Naive thymus-derived CD8-positive, alpha-beta T cell (primary cell): ENCODE measurements at regions not wholly inside any gene's neighbourhood (a gene's known extent, or its start where the extent isn't known, plus 50 kb on each side); places are given as distances from the start of the nearest gene placed in this dataset.
A peak's percentile ranks its signal among the peaks of the same experiment; 100 is the strongest.

Source experiments
- ATAC-seq, 2 donors: fragments of 150-1000 bp; cut with Tn5 transposase in 1 of 2; sonication (Bioruptor Pico), chemical (Tn5 transposase) in 1 of 2; 1 replicate in 1 of 2; 2 replicates in 1 of 2; pipeline ENCODE4 v1.10.0; 2021; ENCODE audit warnings: mild to moderate bottlenecking in 2 of 2, moderate library complexity in 2 of 2
- POLR2A ChIA-PET: fragments of 350-600 bp; sonication (Branson Sonifier 250); formaldehyde crosslinking; loops from one replicate; lab custom pipeline; 2021; ENCODE audit warnings: antibody characterized with exemption; lab: Charles Lee
- DNase-seq, 10 donors: peaks; one replicate each; pipeline versions ENCODE4 v3.0.0 to v3.0.0-alpha.2; 2020 to 2022
- H3K27ac Mint-ChIP-seq, 10 donors: one replicate each; pipeline ENCODE4 v1.8.0; 2020 to 2022; ENCODE audit warnings: mild to moderate bottlenecking in 10 of 10, mixed read lengths in 10 of 10, moderate library complexity in 4 of 10, inconsistent platforms in 1 of 10
- H3K27me3 Mint-ChIP-seq, 5 donors: one replicate each; pipeline ENCODE4 v1.8.0; 2021 to 2022; ENCODE audit warnings: mixed read lengths in 5 of 5
- H3K36me3 Mint-ChIP-seq, 3 donors: one replicate each; pipeline ENCODE4 v1.8.0; 2020 to 2022; ENCODE audit warnings: mixed read lengths in 3 of 3, mild to moderate bottlenecking in 2 of 3, inconsistent platforms in 1 of 3
- H3K4me1 Mint-ChIP-seq, 4 donors: one replicate each; pipeline ENCODE4 v1.8.0; 2021 to 2022; ENCODE audit warnings: mixed read lengths in 4 of 4
- H3K4me3 Mint-ChIP-seq, 10 donors: one replicate each; pipeline ENCODE4 v1.8.0; 2020 to 2022; ENCODE audit warnings: mild to moderate bottlenecking in 10 of 10, mixed read lengths in 10 of 10, moderate library complexity in 6 of 10, inconsistent platforms in 1 of 10
- H3K9me3 Mint-ChIP-seq, 9 donors: one replicate each; pipeline ENCODE4 v1.8.0; 2020 to 2022; ENCODE audit warnings: mixed read lengths in 9 of 9, mild to moderate bottlenecking in 3 of 9, inconsistent platforms in 1 of 9, moderate library complexity in 1 of 9

DNA sequence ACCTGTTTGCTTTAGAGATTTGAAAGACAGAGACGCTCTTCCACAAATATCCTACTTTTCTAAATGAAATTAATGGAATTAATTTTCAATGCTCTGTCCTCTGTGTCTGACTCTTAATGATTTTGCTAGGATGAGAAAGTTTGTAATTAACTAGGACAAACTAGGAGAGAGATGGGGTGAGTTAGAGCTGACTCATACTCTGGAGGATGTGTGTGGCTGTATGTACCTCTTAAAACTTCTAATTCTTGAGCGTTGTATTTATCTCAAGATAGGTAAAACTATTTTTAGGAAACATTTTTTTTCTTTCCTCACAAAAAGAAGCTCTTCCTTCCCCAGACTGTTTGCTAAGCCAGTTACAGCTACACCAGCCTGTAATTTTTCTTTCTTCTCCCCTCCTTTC lies 178.8 kb upstream of the ANKRD30A start:
- Mint-ChIP-seq H3K27ac (no peak overlapping the region), H3K4me3 (no peak overlapping the region), H3K9me3 (peaks cover 0 to 25% (median 10%) of the 10 kb centered on the region in 9 donors), H3K27me3 (no peaks in the 10 kb centered on the region), H3K36me3 (no peaks in the 10 kb centered on the region), H3K4me1 (no peaks in the 10 kb centered on the region)
- ATAC-seq (no peak), DNase-seq (no peak)
- POLR2A ChIA-PET: no interaction called here

DNA sequence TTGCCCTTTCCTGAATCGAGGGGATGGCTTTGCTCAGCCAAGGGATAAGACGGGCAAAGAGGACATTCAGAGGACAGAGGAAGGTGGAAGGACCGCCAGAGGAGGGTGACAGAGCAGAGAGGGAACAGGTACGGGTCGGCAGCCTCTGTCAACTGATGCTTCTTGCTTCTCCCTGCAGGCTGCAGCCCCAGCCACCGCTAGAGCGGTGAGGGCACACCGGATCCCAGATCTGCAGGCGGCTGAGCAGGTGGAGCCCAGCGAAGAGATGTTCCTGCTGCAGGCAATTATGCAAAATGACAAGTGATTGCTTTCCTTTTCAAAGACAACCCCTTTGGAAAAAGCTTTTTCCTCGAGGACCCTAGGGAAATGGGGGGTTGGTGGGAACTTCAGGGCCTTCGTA lies 181.9 kb upstream of the ANKRD30A start:
- Mint-ChIP-seq H3K4me1 (no peaks in the 10 kb centered on the region), H3K27me3 (no peaks in the 10 kb centered on the region), H3K36me3 (no peaks in the 10 kb centered on the region), H3K9me3 (peaks cover 0 to 25% (median 6%) of the 10 kb centered on the region in 9 donors), H3K27ac (no peak overlapping the region), H3K4me3 (no peak overlapping the region)
- POLR2A ChIA-PET: no interaction called here
- DNase-seq (no peak), ATAC-seq (no peak)

DNA sequence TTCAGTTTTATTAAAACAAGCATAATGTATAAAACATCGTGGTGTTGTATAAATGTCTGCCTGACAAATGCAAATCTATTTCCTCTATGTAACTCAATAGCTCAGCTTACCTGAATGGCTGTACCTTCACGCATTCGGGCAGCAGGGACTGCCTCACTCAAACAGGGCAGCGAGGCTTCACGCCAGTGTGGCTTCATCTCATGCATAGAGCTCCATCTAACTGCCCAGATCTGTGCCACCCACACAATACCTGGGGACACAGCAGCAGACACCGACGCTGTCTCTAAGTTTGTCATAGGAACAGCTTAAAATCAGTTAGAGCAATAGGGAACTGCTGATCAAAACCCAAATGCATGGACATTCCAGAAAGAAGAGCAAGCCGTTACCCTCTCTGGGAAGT lies 182.8 kb upstream of the ANKRD30A start:
- Mint-ChIP-seq H3K4me1 (no peaks in the 10 kb centered on the region), H3K4me3 (no peak overlapping the region), H3K9me3 (peaks cover 0 to 25% (median 6%) of the 10 kb centered on the region in 9 donors), H3K27me3 (no peaks in the 10 kb centered on the region), H3K36me3 (no peaks in the 10 kb centered on the region), H3K27ac (no peak overlapping the region)
- DNase-seq (no peak), ATAC-seq (no peak)
- POLR2A ChIA-PET: no interaction called here

DNA sequence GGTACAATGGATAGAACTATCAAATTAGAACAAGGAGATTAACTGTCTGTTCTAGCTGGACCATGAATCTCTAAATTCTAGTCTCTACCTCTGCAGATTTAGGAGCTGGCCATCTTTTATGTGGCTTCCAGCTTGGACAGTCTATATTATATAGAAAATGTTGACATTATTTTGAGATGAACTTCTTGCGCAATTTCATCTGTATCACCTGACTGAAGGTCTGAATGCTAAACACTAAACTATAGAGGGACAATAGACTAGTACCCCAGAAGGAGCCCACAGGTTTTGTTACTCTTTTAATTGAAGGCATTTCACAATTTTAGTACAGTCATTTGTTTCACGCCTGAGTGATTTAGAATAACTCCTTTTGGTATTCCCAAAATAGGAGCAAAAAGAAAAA lies 222.4 kb upstream of the ANKRD30A start:
- ATAC-seq: no peak

DNA sequence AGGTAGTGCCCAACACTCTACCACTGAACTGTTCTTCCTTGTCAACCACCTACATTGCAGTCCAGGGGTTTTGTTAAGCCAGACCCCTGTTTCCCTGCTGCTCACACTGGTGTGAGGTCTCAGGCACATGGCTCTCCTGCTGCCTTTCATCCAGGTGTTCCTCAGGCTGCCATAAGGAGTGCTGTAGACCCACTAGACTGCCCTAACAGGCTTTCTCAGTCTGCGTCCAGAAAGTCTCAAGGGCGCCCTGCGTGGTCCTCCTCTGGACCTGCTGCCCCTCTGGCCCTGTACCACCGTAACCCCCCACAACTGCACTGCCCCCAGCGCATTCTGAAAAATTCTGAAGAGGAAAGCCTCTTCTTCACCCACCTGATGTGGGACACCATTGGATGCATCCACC lies 225.7 kb upstream of the ANKRD30A start:
- ATAC-seq (no peak), DNase-seq (no peak)
- Mint-ChIP-seq H3K9me3 (peaks cover 0 to 9% (median 2%) of the 10 kb centered on the region in 9 donors), H3K27me3 (peaks cover 0 to 9% (median 0%) of the 10 kb centered on the region in 5 donors), H3K4me3 (no peak overlapping the region), H3K36me3 (no peaks in the 10 kb centered on the region), H3K27ac (no peak overlapping the region), H3K4me1 (no peaks in the 10 kb centered on the region)
- POLR2A ChIA-PET: no interaction called here

More for the DNA sequence above, 222.4 kb upstream of the ANKRD30A start:
- POLR2A ChIA-PET: no interaction called here
- Mint-ChIP-seq H3K9me3 (peaks cover 0 to 12% (median 2%) of the 10 kb centered on the region in 9 donors), H3K27ac (no peak overlapping the region), H3K4me1 (no peaks in the 10 kb centered on the region), H3K4me3 (no peak overlapping the region), H3K36me3 (no peaks in the 10 kb centered on the region), H3K27me3 (peaks cover 0 to 6% (median 0%) of the 10 kb centered on the region in 5 donors)
- no peak for DNase-seq

DNA sequence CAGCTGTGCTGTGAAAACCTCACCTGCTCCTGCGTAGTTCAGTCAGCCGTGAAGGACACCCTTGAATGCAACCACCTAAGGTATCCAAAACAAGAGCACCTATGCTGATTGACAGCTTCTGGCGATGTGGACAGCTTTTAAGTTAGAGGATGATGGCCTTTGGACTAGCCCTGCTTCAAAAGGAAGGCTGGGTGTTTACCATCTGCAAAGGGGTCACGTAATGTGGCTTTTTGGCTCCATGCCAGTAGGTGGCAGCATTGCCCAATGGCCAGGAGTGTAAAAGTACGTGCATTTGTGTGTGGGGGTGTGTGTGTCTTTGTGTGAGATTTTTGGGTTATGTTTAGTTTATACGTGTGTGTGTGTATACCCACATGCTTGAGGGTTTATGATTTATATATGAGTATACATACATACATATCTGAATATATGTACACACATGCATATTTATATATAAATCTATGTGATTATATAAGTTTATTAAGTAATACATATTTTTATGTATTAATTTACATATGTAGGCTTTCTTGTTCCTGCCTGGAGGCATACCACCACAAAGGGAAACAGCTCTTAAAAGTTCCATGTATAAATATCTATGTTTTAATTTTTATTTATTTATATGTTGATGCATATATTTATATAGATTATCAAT lies 236.3 kb upstream of the ANKRD30A start:
- DNase-seq (peak in 6 of 10 donors; percentile 14 to 66 (median 20)), ATAC-seq (no peak)
- no peaks in the 10 kb centered on the region for H3K27me3 Mint-ChIP-seq
- POLR2A ChIA-PET: no interaction called here
- H3K9me3 Mint-ChIP-seq: no peaks in the 10 kb centered on the region
- no peak overlapping the region for H3K4me3 Mint-ChIP-seq
- no peaks in the 10 kb centered on the region for H3K36me3 Mint-ChIP-seq
- H3K4me1 Mint-ChIP-seq: no peaks in the 10 kb centered on the region
- no peak overlapping the region for H3K27ac Mint-ChIP-seq

DNA sequence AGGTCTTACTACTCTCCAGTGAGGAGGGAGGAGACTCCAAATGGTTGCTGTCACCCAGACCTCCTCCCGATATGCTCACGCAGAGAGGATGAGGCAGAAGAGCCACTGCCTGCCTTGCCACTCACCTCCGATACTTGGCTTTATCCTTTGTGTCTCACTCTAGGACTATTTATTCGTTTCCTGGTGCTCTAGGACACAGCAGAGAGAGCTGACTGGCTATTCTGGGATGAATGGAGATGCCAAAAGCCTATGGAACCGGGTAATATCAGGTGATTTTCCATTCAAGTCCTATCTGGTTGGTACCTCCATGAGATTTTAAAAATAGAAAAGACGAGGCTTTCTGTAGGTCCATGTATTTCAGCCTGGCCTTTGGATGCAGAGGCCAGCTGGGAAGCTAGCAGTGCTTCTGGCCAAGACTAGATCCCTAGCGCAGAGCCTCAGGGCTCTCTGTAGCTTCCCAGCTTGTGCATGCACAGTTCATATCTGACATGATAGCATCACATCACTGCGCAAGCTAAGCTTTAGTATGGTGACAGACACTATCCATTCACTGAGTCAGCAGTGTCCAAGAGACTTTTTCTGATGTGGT lies 239.0 kb upstream of the ANKRD30A start:
- Mint-ChIP-seq H3K27me3 (peaks cover 0 to 3% (median 0%) of the 10 kb centered on the region in 5 donors), H3K4me3 (no peak overlapping the region), H3K36me3 (no peaks in the 10 kb centered on the region), H3K9me3 (no peaks in the 10 kb centered on the region), H3K27ac (no peak overlapping the region), H3K4me1 (no peaks in the 10 kb centered on the region)
- DNase-seq: no peak
- POLR2A ChIA-PET: no interaction called here
- ATAC-seq: no peak

DNA sequence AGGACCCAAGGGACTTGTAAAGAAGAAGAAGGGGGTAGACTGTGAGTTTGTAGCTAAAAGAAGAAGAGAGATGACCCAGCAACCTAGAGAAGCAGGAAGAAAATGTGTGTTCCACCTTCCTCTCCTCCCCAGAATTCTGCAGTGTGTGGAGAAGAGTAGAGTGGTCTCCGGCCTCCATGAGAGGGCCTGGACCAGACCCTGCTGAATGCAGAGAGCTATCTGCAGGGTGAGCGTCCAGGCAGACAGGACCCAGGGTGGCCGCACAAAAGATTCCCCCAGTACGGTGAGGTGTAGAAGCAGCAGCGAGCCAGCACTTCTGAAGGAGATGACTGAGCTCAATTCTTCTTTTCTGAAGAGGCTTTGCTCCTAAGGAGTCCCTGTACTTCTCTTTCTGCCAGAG lies 239.7 kb upstream of the ANKRD30A start:
- ATAC-seq (no peak), DNase-seq (peak in 1 of 10 donors; percentile 52)
- H3K9me3 Mint-ChIP-seq: no peaks in the 10 kb centered on the region
- peaks cover 0 to 3% (median 0%) of the 10 kb centered on the region in 5 donors for H3K27me3 Mint-ChIP-seq
- no peak overlapping the region for H3K4me3 Mint-ChIP-seq
- POLR2A ChIA-PET: no interaction called here
- no peaks in the 10 kb centered on the region for H3K4me1 Mint-ChIP-seq
- no peaks in the 10 kb centered on the region for H3K36me3 Mint-ChIP-seq
- H3K27ac Mint-ChIP-seq: no peak overlapping the region

DNA sequence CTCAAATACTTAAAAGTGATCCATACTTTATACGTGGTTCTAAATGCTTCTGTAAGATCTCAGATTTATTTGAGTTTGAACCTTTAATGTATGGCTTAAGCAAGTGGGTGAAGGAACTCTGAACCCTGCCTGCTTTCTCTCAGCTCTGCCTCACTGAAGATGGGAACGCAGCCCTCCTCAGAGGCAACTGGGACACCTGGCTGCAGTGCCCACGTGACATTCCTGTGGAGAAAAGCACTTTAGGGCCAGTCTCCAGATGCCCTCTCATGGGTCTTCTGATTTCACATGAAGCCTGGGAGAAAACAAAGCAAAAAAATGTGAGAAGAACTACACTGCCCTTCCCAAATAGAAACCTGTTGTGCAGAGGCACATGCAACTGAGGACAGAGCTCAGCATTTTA lies 242.6 kb upstream of the ANKRD30A start:
- H3K27ac Mint-ChIP-seq: no peak overlapping the region
- DNase-seq (no peak), ATAC-seq (no peak)
- H3K27me3 Mint-ChIP-seq: peaks cover 0 to 3% (median 0%) of the 10 kb centered on the region in 5 donors
- H3K4me3 Mint-ChIP-seq: no peak overlapping the region
- POLR2A ChIA-PET: no interaction called here
- H3K36me3 Mint-ChIP-seq: no peaks in the 10 kb centered on the region
- H3K9me3 Mint-ChIP-seq: no peaks in the 10 kb centered on the region
- H3K4me1 Mint-ChIP-seq: no peaks in the 10 kb centered on the region

DNA sequence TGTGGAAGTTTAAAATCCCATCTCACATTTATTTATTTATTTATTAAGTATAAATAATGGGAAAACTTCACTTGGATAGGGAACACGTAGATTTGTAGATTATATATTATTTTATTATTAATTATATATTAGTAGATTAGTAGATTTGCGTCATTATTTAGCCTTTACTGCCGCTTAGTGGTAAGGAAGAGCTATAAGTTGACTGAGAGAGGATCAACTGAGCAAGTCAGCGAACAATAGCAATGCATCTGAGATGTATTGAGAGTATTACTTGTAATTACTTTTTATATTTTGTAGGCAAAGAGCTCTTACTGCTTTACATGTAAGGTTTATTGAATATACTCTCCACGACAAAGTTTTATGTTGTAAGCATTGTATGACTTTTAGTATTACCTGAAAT lies 244.5 kb upstream of the ANKRD30A start:
- Mint-ChIP-seq H3K36me3 (no peaks in the 10 kb centered on the region), H3K27me3 (peaks cover 0 to 3% (median 0%) of the 10 kb centered on the region in 5 donors), H3K4me1 (no peaks in the 10 kb centered on the region), H3K4me3 (no peak overlapping the region), H3K27ac (no peak overlapping the region), H3K9me3 (no peaks in the 10 kb centered on the region)
- no peak for ATAC-seq
- no peak for DNase-seq
- POLR2A ChIA-PET: no interaction called here

DNA sequence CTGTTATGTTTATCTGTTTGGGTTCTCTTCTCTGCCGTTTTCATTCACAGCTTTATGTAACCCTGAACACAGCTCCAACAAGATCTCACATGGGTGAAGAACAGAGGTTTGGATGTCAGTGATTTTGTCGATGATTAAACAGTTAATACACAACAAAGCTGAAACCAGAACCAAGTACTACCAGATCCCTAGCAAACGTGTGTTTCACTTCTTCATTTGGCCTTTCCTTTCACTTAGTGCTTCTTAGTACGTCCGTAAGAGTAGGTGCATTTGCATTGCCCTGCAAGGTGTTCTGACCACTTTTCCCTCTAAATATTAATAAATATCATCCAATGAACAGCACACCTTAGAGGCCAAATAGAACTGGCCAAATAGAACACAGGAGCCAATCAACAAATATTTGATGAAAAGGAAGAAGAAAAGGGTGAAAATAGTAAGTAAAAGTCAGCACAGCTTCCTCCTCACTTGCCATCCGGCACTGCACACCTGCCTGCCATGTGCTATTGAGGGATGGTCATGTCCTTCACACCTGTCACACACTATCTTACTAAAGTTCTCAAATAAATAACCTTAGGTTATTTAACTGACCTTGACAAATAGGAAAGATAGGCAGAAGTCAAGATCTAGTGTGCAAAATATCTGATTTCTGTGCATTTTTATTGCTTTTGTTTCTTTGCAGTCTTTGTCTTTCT lies 252.6 kb upstream of the ANKRD30A start:
- Mint-ChIP-seq H3K9me3 (no peaks in the 10 kb centered on the region), H3K27ac (no peak overlapping the region), H3K4me3 (no peak overlapping the region), H3K4me1 (no peaks in the 10 kb centered on the region), H3K36me3 (no peaks in the 10 kb centered on the region), H3K27me3 (no peaks in the 10 kb centered on the region)
- ATAC-seq (no peak), DNase-seq (no peak)
- POLR2A ChIA-PET: no interaction called here

DNA sequence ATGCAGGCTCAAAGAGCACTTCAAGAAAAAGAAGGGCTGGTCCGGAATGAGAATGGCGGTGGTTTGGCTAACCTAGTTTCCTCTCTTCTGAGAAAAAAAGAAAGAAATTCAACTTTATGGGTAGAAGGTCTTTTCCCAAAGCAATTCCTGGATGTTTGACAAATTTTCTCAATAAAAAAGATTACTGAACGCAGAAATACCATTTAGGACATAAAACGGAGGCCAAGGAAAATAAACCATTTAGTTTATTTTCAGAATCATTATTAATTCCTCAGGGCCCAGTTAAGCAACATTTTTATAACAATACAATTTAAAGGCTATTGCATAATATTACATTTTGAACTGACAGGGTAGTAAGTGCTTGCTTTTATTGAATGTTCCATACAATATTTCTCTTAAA lies 284.6 kb upstream of the ANKRD30A start:
- Mint-ChIP-seq H3K9me3 (peaks cover 0 to 9% (median 5%) of the 10 kb centered on the region in 9 donors), H3K4me1 (no peaks in the 10 kb centered on the region), H3K4me3 (no peak overlapping the region), H3K27ac (no peak overlapping the region), H3K27me3 (no peaks in the 10 kb centered on the region), H3K36me3 (no peaks in the 10 kb centered on the region)
- ATAC-seq (no peak), DNase-seq (no peak)
- POLR2A ChIA-PET: no interaction called here

DNA sequence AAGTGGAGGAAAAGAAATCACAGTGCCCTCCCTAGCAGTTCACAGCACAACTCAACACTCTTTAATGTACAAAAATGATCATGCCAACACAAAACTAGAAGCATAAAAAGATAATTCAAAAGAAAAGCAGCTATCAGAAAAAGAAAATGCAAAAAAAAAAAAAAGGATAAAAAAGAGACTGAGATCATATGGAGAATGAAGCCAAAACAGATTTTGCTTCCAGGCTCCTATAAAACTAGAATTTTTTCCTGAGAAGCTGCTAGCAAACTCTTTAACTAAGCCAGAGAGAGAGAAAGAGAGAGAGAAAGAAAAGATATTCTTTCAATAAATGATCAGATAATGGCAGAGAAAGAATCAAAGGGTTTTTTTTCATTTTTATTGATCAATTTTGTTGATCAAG lies 288.0 kb upstream of the ANKRD30A start:
- peaks cover 0 to 9% (median 3%) of the 10 kb centered on the region in 9 donors for H3K9me3 Mint-ChIP-seq
- no peak overlapping the region for H3K4me3 Mint-ChIP-seq
- no peaks in the 10 kb centered on the region for H3K27me3 Mint-ChIP-seq
- H3K27ac Mint-ChIP-seq: no peak overlapping the region
- no peak for DNase-seq
- ATAC-seq: no peak
- H3K4me1 Mint-ChIP-seq: no peaks in the 10 kb centered on the region
- H3K36me3 Mint-ChIP-seq: no peaks in the 10 kb centered on the region
- POLR2A ChIA-PET: no interaction called here
